Erythroblast (primary cell): ENCODE measurements at regions not wholly inside any gene's neighbourhood (a gene's known extent, or its start where the extent isn't known, plus 50 kb on each side); places are given as distances from the start of the nearest gene placed in this dataset.

ENCODE experiments used
- GATA1 ChIP-seq: IDR thresholded peaks from 2 replicates; pipeline ENCODE4 v1.6.1; 2011; ENCODE audit warnings: low read depth, mild to moderate bottlenecking, control low read depth, low read length, moderate library complexity
- POLR2A ChIP-seq: IDR thresholded peaks from 2 replicates; pipeline ENCODE4 v1.6.1; 2011; ENCODE audit warnings: mild to moderate bottlenecking, low read length

GRCh38 chr3:152891678-152892077, 56.7 kb downstream of the P2RY1 start:
- no peak for TF ChIP-seq POLR2A
- TF ChIP-seq GATA1 = no peak
